ENCODE measurements at regions not wholly inside any gene's neighbourhood (a gene's known extent, or its start where the extent isn't known, plus 50 kb on each side); places are given as distances from the start of the nearest gene placed in this dataset.
A peak's percentile ranks its signal among the peaks of the same experiment; 100 is the strongest.

DNA sequence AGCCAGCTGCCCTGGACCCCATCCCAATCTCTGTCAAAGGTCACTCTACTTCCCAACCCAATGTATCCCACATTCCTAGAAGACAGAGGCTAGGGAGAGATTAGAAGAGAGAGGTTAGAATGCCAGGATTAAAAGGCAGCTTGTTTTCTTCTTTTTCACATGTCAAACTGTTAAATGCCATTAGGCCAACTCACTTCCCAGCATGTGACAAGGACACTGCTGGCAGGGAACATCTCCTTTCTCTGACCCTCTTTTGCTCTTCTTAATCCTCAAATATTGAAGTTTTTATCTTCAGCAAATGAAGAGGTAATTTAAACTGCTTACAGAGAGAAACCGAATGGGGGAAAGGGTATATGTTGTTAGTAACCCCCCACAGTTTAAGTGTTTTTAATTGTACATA, 89.1 kb downstream of the BBS10 start:
- Mint-ChIP-seq H3K4me1 (peaks cover 15% of the 10 kb centered on the region), H3K9me3 (peaks cover 8% of the 10 kb centered on the region), H3K36me3 (ENCODE audit: low read depth) (no peaks in the 10 kb centered on the region), H3K4me3 (no peak overlapping the region), H3K27ac (peak overlapping the region; percentile 56), H3K27me3 (ENCODE audit: insufficient read depth) (peaks cover 22% of the 10 kb centered on the region)
- DNase-seq: peak; percentile 78
- Histone ChIP-seq H3K27me3 (ENCODE audit: control insufficient read depth, insufficient read depth, low read length, poor library complexity, severe bottlenecking) (peaks cover 20% of the 10 kb centered on the region), H3K27ac (ENCODE audit: low read depth, low read length) (no peak overlapping the region), H3K4me3 (ENCODE audit: low read length) (no peak overlapping the region), H3K9me3 (ENCODE audit: control insufficient read depth, low read length) (peaks cover 11% of the 10 kb centered on the region), H3K4me1 (ENCODE audit: control insufficient read depth, insufficient read depth, low read length) (peaks cover 6% of the 10 kb centered on the region), H3K36me3 (ENCODE audit: control insufficient read depth, insufficient read depth, low read length) (no peaks in the 10 kb centered on the region), H3K9ac (ENCODE audit: extremely low read depth, low read length, poor library complexity, severe bottlenecking) (no peak overlapping the region)
- TF ChIP-seq, protein P1, sequence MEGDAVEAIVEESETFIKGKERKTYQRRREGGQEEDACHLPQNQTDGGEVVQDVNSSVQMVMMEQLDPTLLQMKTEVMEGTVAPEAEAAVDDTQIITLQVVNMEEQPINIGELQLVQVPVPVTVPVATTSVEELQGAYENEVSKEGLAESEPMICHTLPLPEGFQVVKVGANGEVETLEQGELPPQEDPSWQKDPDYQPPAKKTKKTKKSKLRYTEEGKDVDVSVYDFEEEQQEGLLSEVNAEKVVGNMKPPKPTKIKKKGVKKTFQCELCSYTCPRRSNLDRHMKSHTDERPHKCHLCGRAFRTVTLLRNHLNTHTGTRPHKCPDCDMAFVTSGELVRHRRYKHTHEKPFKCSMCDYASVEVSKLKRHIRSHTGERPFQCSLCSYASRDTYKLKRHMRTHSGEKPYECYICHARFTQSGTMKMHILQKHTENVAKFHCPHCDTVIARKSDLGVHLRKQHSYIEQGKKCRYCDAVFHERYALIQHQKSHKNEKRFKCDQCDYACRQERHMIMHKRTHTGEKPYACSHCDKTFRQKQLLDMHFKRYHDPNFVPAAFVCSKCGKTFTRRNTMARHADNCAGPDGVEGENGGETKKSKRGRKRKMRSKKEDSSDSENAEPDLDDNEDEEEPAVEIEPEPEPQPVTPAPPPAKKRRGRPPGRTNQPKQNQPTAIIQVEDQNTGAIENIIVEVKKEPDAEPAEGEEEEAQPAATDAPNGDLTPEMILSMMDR (conservative IDR thresholded peaks at IDR 0.05): no peak
- WGBS, 2 experiments (ENCODE audit: insufficient coverage in 1 of 2, insufficient read length in 1 of 2): 57% methylated on average over 1 of the region's 1 CpG; no CpG with 5 or more reads in 1 of the 2 experiments

DNA sequence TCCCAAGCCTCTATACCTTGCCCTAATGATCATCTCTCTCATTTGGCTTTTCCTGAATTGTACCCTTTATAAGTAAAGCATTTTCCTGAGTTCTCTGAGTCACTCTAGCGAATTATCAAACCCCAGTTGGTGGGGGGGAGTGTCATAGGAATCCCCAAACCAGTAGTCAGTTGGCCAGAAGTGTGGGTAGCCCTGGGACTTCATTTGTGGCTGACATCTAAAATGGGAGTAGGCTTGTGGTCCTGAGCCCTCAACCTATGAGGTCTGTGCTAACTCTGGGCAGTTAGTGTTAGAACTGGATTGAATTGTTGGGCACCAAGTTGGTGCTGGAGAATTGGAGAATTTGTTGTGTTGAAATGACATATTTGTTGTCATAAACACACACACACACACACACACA, 91.3 kb downstream of the BBS10 start:
- Mint-ChIP-seq H3K27me3 (ENCODE audit: insufficient read depth) (peaks cover 22% of the 10 kb centered on the region), H3K4me1 (peaks cover 15% of the 10 kb centered on the region), H3K36me3 (ENCODE audit: low read depth) (no peaks in the 10 kb centered on the region), H3K27ac (no peak overlapping the region), H3K9me3 (peaks cover 6% of the 10 kb centered on the region), H3K4me3 (no peak overlapping the region)
- Histone ChIP-seq H3K4me1 (ENCODE audit: control insufficient read depth, insufficient read depth, low read length) (peaks cover 6% of the 10 kb centered on the region), H3K27me3 (ENCODE audit: control insufficient read depth, insufficient read depth, low read length, poor library complexity, severe bottlenecking) (peaks cover 20% of the 10 kb centered on the region), H3K4me3 (ENCODE audit: low read length) (no peak overlapping the region), H3K9ac (ENCODE audit: extremely low read depth, low read length, poor library complexity, severe bottlenecking) (no peak overlapping the region), H3K27ac (ENCODE audit: low read depth, low read length) (no peak overlapping the region), H3K9me3 (ENCODE audit: control insufficient read depth, low read length) (peaks cover 9% of the 10 kb centered on the region), H3K36me3 (ENCODE audit: control insufficient read depth, insufficient read depth, low read length) (no peaks in the 10 kb centered on the region)
- 80 to 93% methylated on average over 1 of the region's 1 CpG for WGBS, 2 experiments (ENCODE audit: insufficient coverage in 1 of 2, insufficient read length in 1 of 2)
- no peak for DNase-seq
- TF ChIP-seq, protein P1 (conservative IDR thresholded peaks at IDR 0.05): no peak

DNA sequence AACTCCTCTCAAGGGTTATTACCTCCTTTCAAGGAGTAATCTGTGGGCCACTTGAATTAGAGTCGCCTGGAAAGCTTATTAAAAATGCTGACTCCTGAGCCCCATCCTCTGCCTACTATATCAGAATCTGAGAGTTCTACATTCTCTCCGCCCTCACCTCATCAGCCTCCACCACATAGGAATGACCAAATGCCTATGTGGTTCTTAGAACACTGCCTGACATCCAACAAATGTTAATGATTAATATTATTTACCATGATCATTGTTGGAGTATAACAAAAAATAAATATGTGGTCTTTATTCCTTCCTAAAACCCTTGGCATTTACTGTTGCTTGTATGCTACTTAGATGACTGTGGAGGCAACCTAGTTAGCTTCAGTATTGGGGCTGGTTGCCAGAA, 91.9 kb downstream of the BBS10 start:
- no peak overlapping the region for H3K27ac Mint-ChIP-seq
- Histone ChIP-seq H3K36me3 (ENCODE audit: control insufficient read depth, insufficient read depth, low read length) (no peaks in the 10 kb centered on the region), H3K27me3 (ENCODE audit: control insufficient read depth, insufficient read depth, low read length, poor library complexity, severe bottlenecking) (peaks cover 20% of the 10 kb centered on the region), H3K9ac (ENCODE audit: extremely low read depth, low read length, poor library complexity, severe bottlenecking) (no peak overlapping the region), H3K4me1 (ENCODE audit: control insufficient read depth, insufficient read depth, low read length) (peaks cover 6% of the 10 kb centered on the region), H3K27ac (ENCODE audit: low read depth, low read length) (no peak overlapping the region), H3K4me3 (ENCODE audit: low read length) (no peak overlapping the region), H3K9me3 (ENCODE audit: control insufficient read depth, low read length) (peaks cover 3% of the 10 kb centered on the region)
- H3K4me1 Mint-ChIP-seq: peaks cover 15% of the 10 kb centered on the region
- no peaks in the 10 kb centered on the region for H3K36me3 Mint-ChIP-seq (ENCODE audit: low read depth)
- no peak overlapping the region for H3K4me3 Mint-ChIP-seq
- WGBS, 2 experiments (ENCODE audit: insufficient coverage in 1 of 2, insufficient read length in 1 of 2): 84 to 100% methylated on average over 1 to 2 of the region's 2 CpGs
- no peak for DNase-seq
- H3K27me3 Mint-ChIP-seq (ENCODE audit: insufficient read depth): peaks cover 18% of the 10 kb centered on the region
- H3K9me3 Mint-ChIP-seq: peaks cover under 1% of the 10 kb centered on the region
- TF ChIP-seq, protein P1 (conservative IDR thresholded peaks at IDR 0.05): no peak

Data from endodermal cell (in vitro differentiated cells).